Naive B cell (primary cell): ENCODE measurements at regions not wholly inside any gene's neighbourhood (a gene's known extent, or its start where the extent isn't known, plus 50 kb on each side); places are given as distances from the start of the nearest gene placed in this dataset.

ENCODE experiments used
- ATAC-seq, 2 donors: fragments of 150-1000 bp; cut with Tn5 transposase; 2 replicates each; pipeline ENCODE4 v1.10.0; 2021; ENCODE audit warnings: low read depth in 2 of 2, mild to moderate bottlenecking in 2 of 2, moderate library complexity in 2 of 2
- DNase-seq: peaks from one replicate; pipeline ENCODE4 v3.0.0; 2022
- H3K27ac Mint-ChIP-seq, 6 donors: one replicate each; pipeline ENCODE4 v1.8.0; 2020 to 2022; ENCODE audit warnings: mild to moderate bottlenecking in 6 of 6, mixed read lengths in 6 of 6, moderate library complexity in 5 of 6, inconsistent platforms in 2 of 6
- H3K27me3 Mint-ChIP-seq, 3 donors: one replicate each; pipeline ENCODE4 v1.8.0; 2021 to 2022; ENCODE audit warnings: mixed read lengths in 3 of 3, mild to moderate bottlenecking in 1 of 3
- H3K36me3 Mint-ChIP-seq, 2 donors: one replicate each; pipeline ENCODE4 v1.8.0; 2020 to 2022; ENCODE audit warnings: mixed read lengths in 2 of 2, inconsistent platforms in 1 of 2, mild to moderate bottlenecking in 1 of 2
- H3K4me1 Mint-ChIP-seq, 3 donors: one replicate each; pipeline ENCODE4 v1.8.0; 2020 to 2022; ENCODE audit warnings: mixed read lengths in 3 of 3, inconsistent platforms in 1 of 3, mild to moderate bottlenecking in 1 of 3, moderate library complexity in 1 of 3
- H3K4me3 Mint-ChIP-seq, 8 donors: one replicate each; pipeline ENCODE4 v1.8.0; 2020 to 2022; ENCODE audit warnings: mild to moderate bottlenecking in 8 of 8, mixed read lengths in 8 of 8, moderate library complexity in 8 of 8, inconsistent platforms in 2 of 8
- H3K9me3 Mint-ChIP-seq, 7 donors: one replicate each; pipeline ENCODE4 v1.8.0; 2020 to 2022; ENCODE audit warnings: mixed read lengths in 7 of 7, mild to moderate bottlenecking in 5 of 7, inconsistent platforms in 2 of 7, moderate library complexity in 1 of 7

GRCh38 chr13:89550938-89551337 lies 1796.5 kb upstream of the MIR17HG start:
- DNase-seq (no peak), ATAC-seq (no peak)
- H3K9me3 Mint-ChIP-seq: peaks cover 0 to 13% (median 4%) of the 10 kb centered on the region in 7 donors
- no peaks in the 10 kb centered on the region for H3K36me3 Mint-ChIP-seq
- no peaks in the 10 kb centered on the region for H3K27me3 Mint-ChIP-seq
- H3K4me3 Mint-ChIP-seq: no peak overlapping the region
- H3K4me1 Mint-ChIP-seq: no peaks in the 10 kb centered on the region
- H3K27ac Mint-ChIP-seq: no peak overlapping the region

- Mint-ChIP-seq H3K36me3 (no peaks in the 10 kb centered on the region), H3K4me3 (no peak overlapping the region), H3K27ac (no peak overlapping the region), H3K27me3 (no peaks in the 10 kb centered on the region), H3K9me3 (peaks cover 0 to 6% (median 4%) of the 10 kb centered on the region in 7 donors), H3K4me1 (no peaks in the 10 kb centered on the region)
- ATAC-seq: no peak
- DNase-seq: no peak
These were observed 1792.7 kb upstream of the MIR17HG start for GRCh38 chr13:89554801-89555200.

- no peaks in the 10 kb centered on the region for H3K27me3 Mint-ChIP-seq
- DNase-seq: no peak
- no peak overlapping the region for H3K4me3 Mint-ChIP-seq
- ATAC-seq: no peak
- peaks cover 0 to 8% (median 3%) of the 10 kb centered on the region in 7 donors for H3K9me3 Mint-ChIP-seq
- H3K27ac Mint-ChIP-seq: no peak overlapping the region
- H3K36me3 Mint-ChIP-seq: no peaks in the 10 kb centered on the region
- H3K4me1 Mint-ChIP-seq: no peaks in the 10 kb centered on the region
These were observed 1781.9 kb upstream of the MIR17HG start for GRCh38 chr13:89565476-89566100.

GRCh38 chr13:89567025-89567424 lies 1780.5 kb upstream of the MIR17HG start:
- ATAC-seq (no peak), DNase-seq (no peak)
- no peaks in the 10 kb centered on the region for H3K4me1 Mint-ChIP-seq
- H3K9me3 Mint-ChIP-seq: peaks cover 0 to 8% (median 3%) of the 10 kb centered on the region in 7 donors
- H3K36me3 Mint-ChIP-seq: no peaks in the 10 kb centered on the region
- no peak overlapping the region for H3K4me3 Mint-ChIP-seq
- H3K27ac Mint-ChIP-seq: no peak overlapping the region
- H3K27me3 Mint-ChIP-seq: no peaks in the 10 kb centered on the region

- DNase-seq: no peak
These were observed 1779.2 kb upstream of the MIR17HG start for GRCh38 chr13:89568276-89568675.

GRCh38 chr13:89568746-89569145 lies 1778.7 kb upstream of the MIR17HG start:
- Mint-ChIP-seq H3K9me3 (peaks cover 2 to 11% (median 3%) of the 10 kb centered on the region in 7 donors), H3K27ac (no peak overlapping the region), H3K27me3 (no peaks in the 10 kb centered on the region), H3K36me3 (no peaks in the 10 kb centered on the region), H3K4me1 (no peaks in the 10 kb centered on the region), H3K4me3 (no peak overlapping the region)
- ATAC-seq (no peak), DNase-seq (no peak)

More at GRCh38 chr13:89568276-89568675, 1779.2 kb upstream of the MIR17HG start:
- H3K27me3 Mint-ChIP-seq: no peaks in the 10 kb centered on the region
- H3K9me3 Mint-ChIP-seq: peaks cover 2 to 11% (median 3%) of the 10 kb centered on the region in 7 donors
- no peak overlapping the region for H3K27ac Mint-ChIP-seq
- H3K4me1 Mint-ChIP-seq: no peaks in the 10 kb centered on the region
- no peak for ATAC-seq
- H3K36me3 Mint-ChIP-seq: no peaks in the 10 kb centered on the region
- no peak overlapping the region for H3K4me3 Mint-ChIP-seq

GRCh38 chr13:89571676-89572075 lies 1775.8 kb upstream of the MIR17HG start:
- no peak for ATAC-seq
- no peaks in the 10 kb centered on the region for H3K27me3 Mint-ChIP-seq
- no peak overlapping the region for H3K4me3 Mint-ChIP-seq
- H3K36me3 Mint-ChIP-seq: no peaks in the 10 kb centered on the region
- peaks cover 0 to 10% (median 6%) of the 10 kb centered on the region in 7 donors for H3K9me3 Mint-ChIP-seq
- no peaks in the 10 kb centered on the region for H3K4me1 Mint-ChIP-seq
- no peak for DNase-seq
- no peak overlapping the region for H3K27ac Mint-ChIP-seq

GRCh38 chr13:89574077-89574476 lies 1773.4 kb upstream of the MIR17HG start:
- DNase-seq (no peak), ATAC-seq (no peak)
- Mint-ChIP-seq H3K27ac (no peak overlapping the region), H3K9me3 (peaks cover 0 to 10% (median 6%) of the 10 kb centered on the region in 7 donors), H3K27me3 (no peaks in the 10 kb centered on the region), H3K36me3 (no peaks in the 10 kb centered on the region), H3K4me1 (no peaks in the 10 kb centered on the region), H3K4me3 (no peak overlapping the region)

- Mint-ChIP-seq H3K36me3 (no peaks in the 10 kb centered on the region), H3K4me1 (no peaks in the 10 kb centered on the region), H3K27ac (no peak overlapping the region), H3K4me3 (no peak overlapping the region), H3K9me3 (peaks cover 0 to 10% (median 2%) of the 10 kb centered on the region in 7 donors), H3K27me3 (no peaks in the 10 kb centered on the region)
- no peak for DNase-seq
- ATAC-seq: no peak
These were observed 1770.2 kb upstream of the MIR17HG start for GRCh38 chr13:89577301-89577700.

- H3K9me3 Mint-ChIP-seq: peaks cover 0 to 8% (median 0%) of the 10 kb centered on the region in 7 donors
- ATAC-seq: no peak
- no peaks in the 10 kb centered on the region for H3K4me1 Mint-ChIP-seq
- H3K4me3 Mint-ChIP-seq: no peak overlapping the region
- no peaks in the 10 kb centered on the region for H3K27me3 Mint-ChIP-seq
- H3K36me3 Mint-ChIP-seq: no peaks in the 10 kb centered on the region
- DNase-seq: no peak
- no peak overlapping the region for H3K27ac Mint-ChIP-seq
These were observed 1763.3 kb upstream of the MIR17HG start for GRCh38 chr13:89584058-89584620.

- Mint-ChIP-seq H3K36me3 (no peaks in the 10 kb centered on the region), H3K4me3 (no peak overlapping the region)
These were observed 1744.8 kb upstream of the MIR17HG start for GRCh38 chr13:89602655-89603054.

GRCh38 chr13:89603187-89603586 lies 1744.3 kb upstream of the MIR17HG start:
- no peak overlapping the region for H3K27ac Mint-ChIP-seq
- no peaks in the 10 kb centered on the region for H3K36me3 Mint-ChIP-seq
- H3K4me3 Mint-ChIP-seq: no peak overlapping the region
- no peaks in the 10 kb centered on the region for H3K27me3 Mint-ChIP-seq
- peaks cover 0 to 27% (median 9%) of the 10 kb centered on the region in 7 donors for H3K9me3 Mint-ChIP-seq
- no peaks in the 10 kb centered on the region for H3K4me1 Mint-ChIP-seq
- ATAC-seq (no peak), DNase-seq (no peak)

More at GRCh38 chr13:89602655-89603054, 1744.8 kb upstream of the MIR17HG start:
- Mint-ChIP-seq H3K4me1 (no peaks in the 10 kb centered on the region), H3K27me3 (no peaks in the 10 kb centered on the region), H3K9me3 (peaks cover 0 to 22% (median 9%) of the 10 kb centered on the region in 7 donors), H3K27ac (no peak overlapping the region)
- no peak for ATAC-seq
- DNase-seq: no peak

GRCh38 chr13:89609318-89609717 lies 1738.2 kb upstream of the MIR17HG start:
- Mint-ChIP-seq H3K4me3 (no peak overlapping the region), H3K36me3 (no peaks in the 10 kb centered on the region), H3K4me1 (no peaks in the 10 kb centered on the region), H3K27me3 (no peaks in the 10 kb centered on the region), H3K27ac (no peak overlapping the region), H3K9me3 (peaks cover 0 to 41% (median 14%) of the 10 kb centered on the region in 7 donors)
- ATAC-seq (no peak), DNase-seq (no peak)

- DNase-seq: no peak
- no peaks in the 10 kb centered on the region for H3K27me3 Mint-ChIP-seq
- H3K4me1 Mint-ChIP-seq: no peaks in the 10 kb centered on the region
- H3K4me3 Mint-ChIP-seq: no peak overlapping the region
- no peak overlapping the region for H3K27ac Mint-ChIP-seq
- H3K36me3 Mint-ChIP-seq: no peaks in the 10 kb centered on the region
- peaks cover 0 to 34% (median 11%) of the 10 kb centered on the region in 7 donors for H3K9me3 Mint-ChIP-seq
- no peak for ATAC-seq
These were observed 1737.2 kb upstream of the MIR17HG start for GRCh38 chr13:89610331-89610730.
